NCI-H1092 (cell line): ENCODE measurements at regions not wholly inside any gene's neighbourhood (a gene's known extent, or its start where the extent isn't known, plus 50 kb on each side); places are given as distances from the start of the nearest gene placed in this dataset.

ENCODE experiments used
- DNase-seq: peaks from one replicate; lab custom pipeline; 2025; lab: John Stamatoyannopoulos, UW

DNA sequence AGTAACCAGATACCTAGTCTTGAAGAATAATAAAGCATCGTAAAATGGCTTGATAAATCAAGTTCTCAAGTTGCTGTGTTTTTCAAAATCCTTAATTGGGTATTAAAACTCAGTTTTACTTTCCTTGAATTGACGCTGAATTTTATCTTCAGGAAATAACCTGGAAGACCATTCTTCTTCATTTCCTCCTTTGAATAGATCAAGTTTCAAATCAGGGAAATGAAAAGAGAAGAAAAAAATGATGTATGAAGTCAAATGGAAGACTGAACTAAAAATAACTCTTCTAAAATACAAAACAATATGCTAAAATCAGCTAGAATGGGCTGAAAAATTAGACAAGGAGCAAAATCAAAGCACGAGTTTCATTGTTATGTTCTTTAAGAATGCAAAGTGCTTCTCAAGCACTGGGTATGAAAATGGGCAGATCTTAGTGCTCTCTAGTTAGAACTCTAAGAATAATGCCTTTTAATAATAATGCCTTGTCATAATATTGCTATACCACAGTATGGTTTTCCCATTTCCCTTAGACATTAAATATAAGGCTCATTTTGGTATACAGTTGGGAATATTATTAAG, 54.6 kb upstream of the CLEC14A start:
- no peak for DNase-seq

- DNase-seq: no peak
Observed at GRCh38 chr14:38309522-38310277, 53.8 kb upstream of the CLEC14A start.
